IMR-90 (cell line): ENCODE measurements at regions not wholly inside any gene's neighbourhood (a gene's known extent, or its start where the extent isn't known, plus 50 kb on each side); places are given as distances from the start of the nearest gene placed in this dataset.

Experiments used
- ATAC-seq: fragments of 200-7000 bp; cut with Tn5 transposase; 2 replicates; pipeline ENCODE4 v1.9.1; 2020; ENCODE audit warnings: low read depth, mild to moderate bottlenecking, moderate library complexity
- BruUV-seq: library from RNA; stranded (reverse); fragments of 400-500 nt; replicated peaks from 2 replicates; lab custom pipeline; 2021; lab: Mats Ljungman, UMichigan
- CTCF ChIA-PET: fragments of 300-600 bp; formaldehyde crosslinking; extraction: SDS; loops from one replicate; lab custom pipeline; 2021; ENCODE audit warnings: antibody characterized with exemption; lab: Yijun Ruan, JAX
- POLR2A ChIA-PET: fragments of 300-600 bp; sonication (Branson Sonifier 250); formaldehyde crosslinking; loops from one replicate; lab custom pipeline; 2022; ENCODE audit warnings: antibody characterized with exemption; ENCODE audit not compliant: unreplicated experiment; lab: Charles Lee
- DNase-seq: peaks from one replicate; pipeline ENCODE4 v3.0.0; 2013
- H2AFZ ChIP-seq: replicated peaks from 2 replicates; pipeline ENCODE3; 2013; ENCODE audit warnings: low read length, mild to moderate bottlenecking; ENCODE audit not compliant: poor library complexity
- H2AK5ac ChIP-seq: 2 replicates; pipeline ENCODE4 v1.6.1; 2013; ENCODE audit warnings: low read depth, low read length, inconsistent platforms
- H2AK9ac ChIP-seq: replicated peaks from 2 replicates; pipeline ENCODE3; 2013; ENCODE audit warnings: mild to moderate bottlenecking, low read depth, low read length, moderate library complexity; ENCODE audit not compliant: poor library complexity
- H2BK120ac ChIP-seq: 2 replicates; pipeline ENCODE4 v1.6.1; 2013; ENCODE audit warnings: low read depth, low read length, inconsistent platforms
- H2BK15ac ChIP-seq: 3 replicates; pipeline ENCODE4 v1.6.1; 2013; ENCODE audit warnings: low read depth, low read length, inconsistent platforms
- H2BK20ac ChIP-seq: 2 replicates; pipeline ENCODE4 v1.6.1; 2013; ENCODE audit warnings: low read depth, mild to moderate bottlenecking, inconsistent platforms, low read length, moderate library complexity
- H2BK5ac ChIP-seq: 2 replicates; pipeline ENCODE4 v1.6.1; 2013; ENCODE audit warnings: mild to moderate bottlenecking, low read depth, low read length, inconsistent platforms; ENCODE audit not compliant: poor library complexity, severe bottlenecking
- H3K14ac ChIP-seq: replicated peaks from 2 replicates; pipeline ENCODE4 v1.6.1; 2013; ENCODE audit warnings: low read depth, low read length, inconsistent platforms
- H3K18ac ChIP-seq: 2 replicates; pipeline ENCODE4 v1.6.1; 2013; ENCODE audit warnings: low read depth, low read length, control low read depth
- H3K23ac ChIP-seq: 2 replicates; pipeline ENCODE4 v1.6.1; 2013; ENCODE audit warnings: low read depth, low read length, inconsistent platforms
- H3K27ac ChIP-seq: 2 replicates; pipeline ENCODE4 v1.5.1; 2013; ENCODE audit warnings: mild to moderate bottlenecking, control low read depth, low read length; ENCODE audit not compliant: insufficient read depth
- H3K27me3 ChIP-seq: 2 replicates; pipeline ENCODE4 v1.6.1; 2013; ENCODE audit warnings: low read length; ENCODE audit not compliant: control insufficient read depth, insufficient read depth
- H3K36me3 ChIP-seq: 2 replicates; pipeline ENCODE4 v1.6.1; 2013; ENCODE audit warnings: low read length, mixed read lengths; ENCODE audit not compliant: control insufficient read depth, insufficient read depth
- H3K4ac ChIP-seq: 2 replicates; pipeline ENCODE4 v1.6.1; 2013; ENCODE audit warnings: low read depth, low read length, inconsistent platforms
- H3K4me1 ChIP-seq: 2 replicates; pipeline ENCODE4 v1.6.1; 2013; ENCODE audit warnings: low read length, mixed read lengths; ENCODE audit not compliant: control insufficient read depth, insufficient read depth
- H3K4me2 ChIP-seq: 2 replicates; pipeline ENCODE4 v1.6.1; 2013; ENCODE audit warnings: low read depth, mild to moderate bottlenecking, control low read depth, low read length, moderate library complexity
- H3K4me3 ChIP-seq: 2 replicates; pipeline ENCODE4 v1.5.1; 2013; ENCODE audit warnings: low read depth, mild to moderate bottlenecking, control low read depth, low read length, moderate library complexity; ENCODE audit not compliant: insufficient read depth
- H3K56ac ChIP-seq: 2 replicates; pipeline ENCODE4 v1.6.1; 2013; ENCODE audit warnings: low read length, inconsistent platforms; ENCODE audit not compliant: insufficient read depth; ENCODE audit errors: extremely low read depth
- H3K79me1 ChIP-seq, 2 experiments: 2 replicates each; pipeline ENCODE4 v1.6.1; 2013; ENCODE audit warnings: low read length in 2 of 2, inconsistent platforms in 1 of 2, low read depth in 1 of 2
- H3K9ac ChIP-seq: 2 replicates; pipeline ENCODE4 v1.6.1; 2013; ENCODE audit warnings: low read depth, low read length, control low read depth
- H3K9me1 ChIP-seq: 2 replicates; pipeline ENCODE4 v1.6.1; 2013; ENCODE audit warnings: low read length, inconsistent platforms; ENCODE audit not compliant: insufficient read depth
- H3K9me3 ChIP-seq: 2 replicates; pipeline ENCODE4 v1.6.1; 2013; ENCODE audit warnings: low read length; ENCODE audit not compliant: control insufficient read depth, insufficient read depth
- H4K20me1 ChIP-seq: 2 replicates; pipeline ENCODE4 v1.6.1; 2013; ENCODE audit warnings: low read length, inconsistent platforms; ENCODE audit not compliant: insufficient read depth
- H4K5ac ChIP-seq: 2 replicates; pipeline ENCODE4 v1.6.1; 2013; ENCODE audit warnings: mild to moderate bottlenecking, low read depth, low read length, control low read depth
- H4K8ac ChIP-seq, 2 experiments: 2 replicates each; pipeline ENCODE4 v1.6.1; 2013; ENCODE audit warnings: low read depth in 2 of 2, low read length in 2 of 2, control low read depth in 1 of 2, inconsistent platforms in 1 of 2
- H4K91ac ChIP-seq: 2 replicates; pipeline ENCODE4 v1.6.1; 2013; ENCODE audit warnings: low read depth, low read length, inconsistent platforms; ENCODE audit not compliant: insufficient read depth
- BHLHE40 ChIP-seq: fragments of 150-350 bp; IDR thresholded peaks from 2 replicates; pipeline ENCODE4 v1.6.1; 2016; ENCODE audit warnings: mild to moderate bottlenecking, low read depth, low read length
- CEBPB ChIP-seq: IDR thresholded peaks from 2 replicates; pipeline ENCODE4 v1.6.1; 2012; ENCODE audit warnings: low read depth, low read length, improper control_type of control experiment
- CHD1 ChIP-seq: IDR thresholded peaks from 2 replicates; pipeline ENCODE4 v1.6.1; 2012; ENCODE audit warnings: low read depth, low read length, improper control_type of control experiment
- ELK1 ChIP-seq: fragments of 150-350 bp; IDR thresholded peaks from 2 replicates; pipeline ENCODE4 v1.6.1; 2016; ENCODE audit warnings: low read depth, mild to moderate bottlenecking, low read length, moderate library complexity, borderline replicate concordance
- FOS ChIP-seq: fragments of 150-350 bp; IDR thresholded peaks from 2 replicates; pipeline ENCODE4 v1.6.1; 2016; ENCODE audit warnings: low read depth, low read length
- MAFK ChIP-seq: IDR thresholded peaks from 2 replicates; pipeline ENCODE4 v1.6.1; 2012; ENCODE audit warnings: low read depth, low read length, improper control_type of control experiment
- MAZ ChIP-seq: IDR thresholded peaks from 2 replicates; pipeline ENCODE4 v1.6.1; 2012; ENCODE audit warnings: low read depth, mild to moderate bottlenecking, low read length, improper control_type of control experiment, moderate library complexity, borderline replicate concordance
- MXI1 ChIP-seq: IDR thresholded peaks from 2 replicates; pipeline ENCODE4 v1.6.1; 2012; ENCODE audit warnings: low read depth, mild to moderate bottlenecking, low read length, moderate library complexity, borderline replicate concordance
- NFE2L2 ChIP-seq: fragments of 150-350 bp; IDR thresholded peaks from 2 replicates; pipeline ENCODE4 v1.6.1; 2016; ENCODE audit warnings: low read depth, mild to moderate bottlenecking, low read length
- POLR2A ChIP-seq: IDR thresholded peaks from 2 replicates; pipeline ENCODE4 v1.6.1; 2012; ENCODE audit warnings: mild to moderate bottlenecking, low read depth, low read length
- RFX5 ChIP-seq: IDR thresholded peaks from 2 replicates; pipeline ENCODE4 v1.8.0; 2012; ENCODE audit warnings: low read depth, mild to moderate bottlenecking, low read length, moderate library complexity
- USF2 ChIP-seq: fragments of 150-350 bp; IDR thresholded peaks from 2 replicates; pipeline ENCODE4 v1.6.1; 2017; ENCODE audit warnings: mild to moderate bottlenecking, antibody characterized with exemption, low read length, low read depth
- WGBS, 2 experiments: methylation state at CpG; one replicate each; pipeline versions ENCODE4 v1.1.5 to v1.1.7; 2013; ENCODE audit warnings: missing lambda C conversion rate in 2 of 2; ENCODE audit not compliant: insufficient read length in 1 of 2; ENCODE audit errors: extremely low coverage in 2 of 2; 5-methylcytosine and 5-hydroxymethylcytosine counted together
- dilution Hi-C: fragments of 300-500 bp; cut with HindIII; formaldehyde crosslinking; loops from one replicate; pipeline ENCODE4 v1.14.3; 2018; ENCODE audit warnings: low sequenced_read_pairs; ENCODE audit not compliant: unreplicated experiment
- in situ Hi-C: fragments of 300-500 bp; cut with MboI; formaldehyde crosslinking; loops from 3 replicates; pipeline ENCODE4 v1.14.3; 2019; ENCODE audit warnings: low sequenced_read_pairs, inconsistent platforms, mixed read lengths
- intact Hi-C: fragments of 100-400 bp; cut with micrococcal nuclease; formaldehyde crosslinking; loops from 2 replicates; pipeline ENCODE4 v1.10.0; 2022

- H2BK120ac ChIP-seq, result no peak overlapping the region
- no peak overlapping the region for H3K18ac ChIP-seq
- no peaks in the 10 kb centered on the region for H3K9me3 ChIP-seq
- no peaks in the 10 kb centered on the region for H3K36me3 ChIP-seq
- no peak overlapping the region for H3K9ac ChIP-seq
- no peak overlapping the region for H2AK5ac ChIP-seq
- dilution Hi-C loops, result no loop called here
- no peak overlapping the region for H2BK20ac ChIP-seq
- ChIA-PET CTCF (no interaction called here), POLR2A (no interaction called here)
- H3K14ac ChIP-seq, result no peak overlapping the region
- in situ Hi-C loops, result no loop called here
- no peak overlapping the region for H4K91ac ChIP-seq
- no peaks in the 10 kb centered on the region for H3K4me1 ChIP-seq
- no peak overlapping the region for H2BK15ac ChIP-seq
- no CpG with 5 or more reads among the region's 2 CpGs for WGBS, 2 experiments
- BruUV-seq, result no TSS peak
- intact Hi-C loops, result no loop called here
- no peak overlapping the region for H3K4me2 ChIP-seq
- H2BK5ac ChIP-seq, result no peak overlapping the region
- H3K27ac ChIP-seq, result no peak overlapping the region
- H4K20me1 ChIP-seq, result no peaks in the 10 kb centered on the region
- no peak overlapping the region for H2AFZ ChIP-seq
- no peak overlapping the region for H3K23ac ChIP-seq
- H3K79me1 ChIP-seq, result no peaks in the 10 kb centered on the region
- H4K8ac ChIP-seq, result no peak overlapping the region
- no peak overlapping the region for H3K56ac ChIP-seq
- TF ChIP-seq FOS, result no peak
- TF ChIP-seq MAZ, result no peak
- TF ChIP-seq CEBPB, result no peak
- no peak for TF ChIP-seq BHLHE40
- TF ChIP-seq NFE2L2, result no peak
- no peak for TF ChIP-seq POLR2A
- no peak for TF ChIP-seq MAFK
- TF ChIP-seq RFX5, result no peak
- no peak for TF ChIP-seq ELK1
- TF ChIP-seq MXI1, result no peak
- TF ChIP-seq USF2, result no peak
- no peak for TF ChIP-seq CHD1
- H4K5ac ChIP-seq, result no peak overlapping the region
- H3K4ac ChIP-seq, result no peak overlapping the region
- no peak for ATAC-seq
- no peaks in the 10 kb centered on the region for H3K9me1 ChIP-seq
- no peak overlapping the region for H3K4me3 ChIP-seq
- no peak for DNase-seq
- no peak overlapping the region for H2AK9ac ChIP-seq
- H3K27me3 ChIP-seq, result no peaks in the 10 kb centered on the region
These were observed 79.5 kb upstream of the KLHL25 start for GRCh38 chr15:85874236-85874635.
